Activated CD8-positive, alpha-beta memory T cell treated with anti-CD3 and anti-CD28 coated beads for 4 hours (primary cell): ENCODE measurements at regions not wholly inside any gene's neighbourhood (a gene's known extent, or its start where the extent isn't known, plus 50 kb on each side); places are given as distances from the start of the nearest gene placed in this dataset.
"Not testable (repeated sequence)": the region's sequence is repeated elsewhere in the genome, so short reads cannot be mapped to it uniquely, and the experiment has no call there.

ENCODE experiments used
- DNase-seq, 2 donors: peaks; one replicate each; pipeline ENCODE4 v3.0.0-alpha.2; 2020; ENCODE audit warnings: low read depth in 2 of 2

DNA sequence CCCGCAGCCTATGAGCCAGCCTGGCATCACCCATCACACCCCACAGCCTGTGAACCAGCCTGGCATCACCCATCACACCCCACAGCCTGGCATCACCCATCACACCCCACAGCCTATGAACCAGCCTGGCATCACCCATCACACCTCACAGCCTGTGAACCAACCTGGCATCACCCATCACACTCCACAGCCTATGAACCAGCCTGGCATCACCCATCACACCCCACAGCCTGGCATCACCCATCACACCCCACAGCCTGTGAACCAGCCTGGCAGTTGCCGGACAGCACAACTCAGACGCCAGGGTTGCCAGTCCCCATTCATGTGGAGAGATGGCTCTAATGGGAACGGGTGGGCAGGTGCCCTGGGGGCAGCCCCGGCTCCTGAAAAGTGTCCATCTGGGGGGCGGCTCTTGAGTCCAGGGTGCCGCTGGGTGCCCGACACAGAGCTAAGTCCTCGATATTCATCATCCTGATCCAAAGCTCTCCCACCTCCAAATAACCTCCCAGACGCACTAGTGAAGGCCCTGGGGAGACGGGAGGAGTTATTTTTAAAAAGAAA lies 116.9 kb upstream of the AFDN start:
- DNase-seq = not testable (repeated sequence)

DNA sequence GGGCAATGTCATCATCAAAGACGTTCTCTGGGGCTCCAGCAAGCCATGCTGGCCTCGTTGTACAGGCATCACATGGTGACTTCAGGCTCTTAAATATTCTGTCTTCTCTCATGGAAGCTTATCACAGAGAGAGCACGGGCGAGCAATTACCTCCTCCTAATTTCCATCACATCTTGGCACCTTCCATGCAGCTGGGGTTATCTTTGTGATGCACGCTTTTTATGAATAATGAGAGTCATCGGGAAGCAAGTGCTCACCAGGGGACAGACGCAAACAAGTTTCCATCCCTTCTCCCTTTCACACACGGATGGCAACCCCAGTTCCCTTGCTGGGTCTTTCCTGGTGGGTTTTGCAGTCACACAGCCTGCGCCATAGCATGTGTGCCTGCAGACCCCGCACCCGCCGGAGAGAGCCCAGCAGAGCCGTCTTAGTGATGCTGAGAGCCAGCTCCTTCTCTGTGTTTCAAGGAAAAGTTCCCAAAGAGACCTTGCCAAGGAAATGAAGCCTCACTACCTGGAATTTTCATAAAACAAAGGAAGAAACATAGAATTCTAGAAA lies 116.3 kb upstream of the AFDN start:
- no peak for DNase-seq

DNA sequence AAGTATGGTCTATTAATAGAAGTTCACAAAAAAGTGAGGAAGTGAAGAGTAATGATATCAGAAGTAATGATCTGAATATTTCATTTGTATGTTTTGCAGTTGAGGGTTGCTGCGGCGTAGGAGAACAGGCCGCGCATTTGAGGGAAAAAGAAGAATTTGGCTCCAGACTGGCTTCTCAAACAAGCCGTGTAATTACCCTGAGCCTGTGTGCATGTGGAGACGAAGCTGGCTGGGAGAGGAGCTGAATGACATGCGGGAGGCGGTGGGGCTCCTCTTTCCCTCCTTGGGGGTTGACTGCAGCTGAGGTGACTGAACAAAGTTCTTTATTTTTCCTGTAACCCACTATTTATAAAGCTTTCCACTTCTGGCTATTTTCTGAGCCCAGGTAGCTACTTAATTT lies 115.5 kb upstream of the AFDN start:
- DNase-seq = no peak

DNA sequence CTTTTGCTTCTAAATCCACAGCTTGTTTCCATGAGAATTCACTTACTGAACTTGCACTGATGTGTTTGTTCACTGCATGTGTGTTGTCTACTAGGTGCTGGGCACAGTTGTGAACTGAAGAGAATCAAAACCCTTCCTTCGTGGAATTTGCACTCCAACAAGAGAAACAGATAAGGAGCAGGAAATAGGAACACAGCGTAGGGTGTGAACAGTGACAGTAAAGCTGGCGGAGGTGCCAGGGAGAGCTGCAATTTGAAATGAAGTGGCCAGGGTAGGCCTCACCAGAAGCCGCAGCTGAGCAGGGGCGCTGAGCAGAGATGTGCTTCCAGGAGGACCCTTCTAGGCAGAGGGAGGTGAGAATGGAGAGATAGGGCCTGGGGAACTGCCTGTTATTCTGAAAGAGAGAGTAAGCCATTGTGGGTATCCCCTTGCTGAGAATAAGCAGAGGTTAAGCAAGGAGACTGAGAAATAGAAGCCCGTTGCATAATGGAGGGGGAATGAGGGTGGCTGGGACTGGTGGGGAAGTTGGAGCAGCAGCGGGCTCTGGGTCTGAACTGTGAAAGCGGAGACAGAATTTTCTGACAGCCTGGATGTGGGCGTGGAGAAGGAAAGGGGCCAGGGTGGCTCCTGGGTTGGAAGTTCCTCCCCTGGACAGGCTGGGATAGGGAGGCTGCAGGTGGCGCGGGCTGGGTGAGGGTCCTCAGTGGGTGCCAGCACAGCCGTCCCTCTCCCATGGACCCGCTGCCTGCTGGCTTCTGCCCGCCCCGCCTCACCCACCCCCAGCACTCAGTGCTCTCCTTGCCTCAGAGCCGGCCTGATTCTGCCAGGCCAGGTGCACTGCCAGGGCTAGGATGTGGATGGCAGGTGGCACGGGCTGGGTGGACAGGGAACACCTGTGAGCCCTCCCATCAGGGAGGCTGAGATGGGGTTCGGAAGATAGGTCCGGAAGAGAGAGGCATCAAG lies 114.7 kb upstream of the AFDN start:
- DNase-seq = no peak

DNA sequence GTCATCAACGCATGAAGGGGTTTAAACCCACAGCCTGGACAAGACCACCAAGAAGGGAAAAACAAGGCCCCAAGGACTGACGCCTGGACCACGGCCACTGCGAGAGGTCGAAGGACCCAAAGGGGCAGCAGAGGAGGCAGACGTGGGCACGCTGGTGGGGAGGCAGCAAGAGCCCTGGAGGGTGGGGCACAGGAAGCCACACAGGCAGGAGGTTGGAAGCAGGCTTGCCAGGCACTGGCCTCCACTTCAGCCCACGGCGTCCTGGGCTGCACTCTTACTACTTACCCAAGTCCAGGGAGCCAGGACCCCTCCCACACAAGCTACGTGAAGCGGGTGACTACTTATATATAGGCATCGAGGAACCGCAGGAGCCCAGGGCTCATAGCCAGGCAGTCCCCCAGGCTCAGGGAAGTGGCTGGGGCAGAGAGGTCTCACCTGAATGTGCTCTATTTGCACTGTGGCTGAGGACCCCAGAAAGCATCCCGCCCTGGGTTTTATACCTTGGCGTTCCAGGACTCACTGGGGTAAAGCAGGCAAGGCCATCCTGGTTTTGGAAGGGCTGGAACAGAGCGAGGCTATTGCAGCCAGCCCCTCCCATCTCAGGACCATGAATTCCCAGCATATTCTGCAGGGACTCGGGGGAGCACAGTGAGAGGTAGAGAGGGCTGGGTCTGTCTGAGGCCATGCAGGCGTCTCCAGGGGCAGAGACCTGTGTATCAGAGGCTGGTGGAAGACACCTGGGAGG lies 113.8 kb upstream of the AFDN start:
- DNase-seq = no peak

DNA sequence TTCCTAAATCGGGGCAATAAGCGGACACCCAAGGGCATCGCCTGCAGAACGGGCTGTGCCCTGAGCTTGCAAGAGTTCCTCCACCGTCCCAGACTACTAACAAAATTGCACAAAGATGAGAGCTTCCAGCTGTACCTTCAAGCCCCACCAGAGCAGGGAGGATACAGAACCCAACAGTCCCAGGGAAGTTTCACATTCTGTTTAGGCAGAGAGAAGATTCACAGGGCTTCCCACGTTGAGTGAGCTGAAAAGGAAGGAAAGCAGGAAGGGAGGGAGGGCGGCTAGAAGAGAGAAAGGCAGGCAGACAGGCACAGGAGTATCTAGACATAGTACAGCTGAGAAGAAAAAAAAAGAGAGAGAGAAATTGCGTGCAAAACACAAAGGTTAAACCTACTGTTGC lies 112.6 kb upstream of the AFDN start:
- no peak for DNase-seq

DNA sequence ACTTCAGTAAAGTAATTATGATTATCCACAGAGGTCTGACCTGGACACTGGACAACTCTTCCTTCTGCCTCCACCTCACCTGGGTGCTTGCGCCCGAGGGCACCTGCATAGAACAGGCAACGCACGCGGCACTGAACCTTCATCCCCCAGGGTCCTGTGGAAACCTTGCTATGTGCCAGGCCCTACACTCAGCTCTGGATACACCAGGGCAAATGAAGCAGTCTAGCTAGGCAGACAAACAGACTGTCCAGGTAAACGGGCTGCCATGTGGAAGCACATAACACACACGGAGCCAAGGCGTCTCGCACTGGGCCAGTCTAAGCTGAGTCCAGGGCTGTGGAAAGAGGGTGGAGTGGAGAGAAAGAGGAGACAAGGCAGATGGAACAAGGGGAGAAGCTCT lies 109.3 kb upstream of the AFDN start:
- DNase-seq = no peak

DNA sequence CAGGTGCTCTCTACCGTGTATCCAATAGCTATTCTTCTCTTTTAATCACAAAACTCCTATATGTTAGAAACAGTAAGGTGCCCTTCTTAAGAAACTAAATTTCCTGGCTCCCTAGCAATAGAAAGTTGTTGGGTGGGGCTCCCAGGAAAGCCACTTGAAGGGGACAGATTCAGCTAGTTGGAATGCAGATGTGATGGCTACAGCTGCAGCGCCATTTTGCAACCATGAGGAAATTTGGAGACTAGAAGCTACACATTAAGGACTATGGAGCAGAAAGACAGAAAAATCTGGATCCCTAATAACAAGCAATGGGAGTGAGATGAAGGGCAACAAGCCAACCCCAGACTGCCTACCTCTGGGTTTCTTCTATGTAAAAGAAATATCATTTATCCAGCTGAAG lies 108.8 kb upstream of the AFDN start:
- no peak for DNase-seq

DNA sequence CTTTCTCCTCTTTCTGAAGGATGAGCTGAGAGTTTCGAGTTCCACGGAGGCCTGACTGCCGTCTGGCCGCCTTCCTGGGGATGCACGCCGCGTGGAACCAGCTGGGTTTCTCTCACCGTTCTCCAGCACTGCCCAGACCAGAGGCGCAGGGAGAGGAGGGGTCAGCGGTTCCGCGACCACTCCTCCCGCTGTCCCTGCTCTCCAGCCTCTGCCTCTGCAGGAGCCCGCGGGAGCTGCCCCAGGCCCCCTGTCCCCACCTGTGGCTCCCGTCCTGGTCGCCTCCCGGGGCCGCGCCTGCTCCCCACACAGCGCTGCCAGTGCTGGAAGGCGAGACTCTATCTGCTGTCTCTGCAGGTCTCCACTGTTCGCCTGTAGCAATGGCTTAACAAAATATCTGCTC lies 106.8 kb upstream of the AFDN start:
- no peak for DNase-seq

DNA sequence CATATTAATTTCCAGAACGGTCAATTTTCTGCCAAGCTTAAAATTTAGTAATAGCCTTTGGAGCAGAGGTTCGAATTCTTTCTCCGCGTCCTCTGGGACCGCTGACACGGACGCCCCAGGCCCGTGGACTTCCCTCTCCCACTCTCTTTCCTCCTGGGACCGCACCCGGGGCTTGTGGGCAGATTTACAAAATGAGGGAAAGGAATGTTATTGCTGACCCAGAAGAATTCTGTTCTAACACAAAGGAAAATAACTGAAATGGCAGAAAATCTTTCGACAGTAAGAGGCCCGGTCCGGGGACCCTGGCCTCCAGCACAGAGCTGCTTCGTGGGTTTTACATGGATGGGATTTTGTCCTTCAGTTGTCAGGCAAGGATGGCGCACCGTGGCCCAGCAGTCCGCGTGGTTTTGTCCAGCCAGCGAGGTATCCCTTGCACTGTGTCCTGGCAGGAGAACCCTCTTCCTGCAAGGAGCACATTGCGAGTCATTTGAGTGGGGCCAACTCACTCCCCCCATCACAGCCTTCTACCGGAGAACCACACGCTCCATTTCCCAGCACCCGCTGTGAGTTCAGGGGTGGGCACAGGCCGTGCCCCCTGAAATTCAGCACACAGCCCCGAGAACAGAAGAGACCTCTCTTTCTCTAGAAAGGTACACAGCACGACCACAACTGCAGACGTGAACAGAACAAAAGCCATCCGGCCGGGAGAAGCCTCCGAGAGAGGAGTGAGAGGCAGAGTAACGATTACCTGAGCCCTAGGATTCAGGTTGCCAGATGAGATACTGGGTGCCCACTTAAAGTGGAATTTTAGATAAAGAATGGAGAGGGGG lies 106.0 kb upstream of the AFDN start:
- DNase-seq = no peak

DNA sequence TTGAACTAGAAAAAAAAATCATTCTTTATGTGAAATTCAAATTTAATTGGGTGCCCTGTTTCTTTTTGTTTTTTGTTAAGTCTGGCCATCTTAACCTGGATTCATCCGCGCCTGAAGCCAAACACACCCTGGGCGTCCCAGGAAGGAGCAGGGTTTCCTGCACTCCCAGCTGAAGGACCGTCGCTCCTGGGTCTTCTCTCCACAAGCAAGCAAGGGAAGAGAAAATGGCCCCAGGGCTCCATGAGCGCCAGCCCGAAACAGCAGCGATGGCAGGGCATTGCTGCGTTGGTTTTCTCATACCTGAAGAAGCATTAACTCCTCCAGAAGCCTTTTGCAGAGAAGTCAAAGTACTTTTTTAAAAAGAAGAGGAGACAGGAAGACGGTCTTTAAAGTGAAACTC lies 105.4 kb upstream of the AFDN start:
- no peak for DNase-seq

DNA sequence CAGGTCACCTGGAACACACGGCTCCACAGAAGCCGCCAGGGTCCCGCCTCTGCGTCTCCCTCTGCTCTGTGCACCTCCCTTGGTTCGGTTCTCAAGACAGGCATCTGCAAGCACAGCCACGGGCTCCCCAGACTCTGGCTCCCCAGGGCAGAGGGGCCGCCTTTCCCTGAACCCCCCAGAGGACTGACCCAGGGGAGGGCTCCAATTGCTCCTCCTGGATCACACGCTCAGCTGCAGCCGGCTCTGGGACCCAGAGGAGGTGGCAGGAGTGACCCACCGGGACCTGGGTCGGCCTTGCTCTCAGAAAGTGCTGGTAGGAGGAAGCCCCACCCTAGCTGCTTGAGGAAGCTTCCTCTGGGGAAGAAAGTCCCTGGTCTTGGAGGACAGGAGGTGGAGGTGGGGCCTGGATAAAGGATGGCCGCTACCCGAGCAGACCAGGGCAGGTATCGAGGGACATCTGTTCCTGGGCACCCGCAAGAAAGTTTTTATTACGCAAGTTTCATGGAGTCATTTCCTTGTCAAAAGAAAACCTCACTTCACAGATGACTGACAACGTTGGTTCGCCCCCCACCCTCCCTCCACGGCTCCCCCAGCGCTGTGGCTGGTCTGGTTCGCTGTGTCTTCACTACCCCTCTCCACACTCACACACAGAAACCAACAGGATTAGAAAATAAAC lies 103.9 kb upstream of the AFDN start:
- no peak for DNase-seq

DNA sequence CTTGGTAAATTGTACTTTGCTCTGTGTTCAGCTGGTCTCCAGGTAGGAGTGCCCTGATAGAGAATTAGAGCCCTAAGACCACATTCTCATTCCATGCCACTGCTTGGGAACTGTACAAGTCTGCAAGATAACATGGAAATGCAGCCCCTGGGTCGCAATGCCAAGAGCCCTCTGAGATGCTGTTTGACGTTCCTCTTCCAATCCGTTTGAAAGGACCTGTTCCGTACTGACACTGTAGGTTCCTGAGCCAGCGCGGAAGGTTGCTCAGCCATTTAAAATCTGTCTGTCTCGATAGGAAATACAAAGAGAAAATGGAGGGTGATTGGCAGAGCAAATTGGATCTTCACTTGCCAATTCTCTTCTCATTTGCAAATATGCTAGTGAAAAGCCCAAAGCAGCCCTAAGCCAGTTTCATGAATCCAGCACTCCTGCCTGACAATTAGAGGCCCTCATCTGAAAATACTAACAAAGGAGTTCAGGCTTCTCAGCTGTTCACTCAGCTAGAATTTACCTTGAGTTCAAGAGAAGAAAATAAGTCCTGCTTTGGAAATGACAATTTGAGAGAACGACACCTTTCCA lies 100.6 kb upstream of the AFDN start:
- DNase-seq = no peak

DNA sequence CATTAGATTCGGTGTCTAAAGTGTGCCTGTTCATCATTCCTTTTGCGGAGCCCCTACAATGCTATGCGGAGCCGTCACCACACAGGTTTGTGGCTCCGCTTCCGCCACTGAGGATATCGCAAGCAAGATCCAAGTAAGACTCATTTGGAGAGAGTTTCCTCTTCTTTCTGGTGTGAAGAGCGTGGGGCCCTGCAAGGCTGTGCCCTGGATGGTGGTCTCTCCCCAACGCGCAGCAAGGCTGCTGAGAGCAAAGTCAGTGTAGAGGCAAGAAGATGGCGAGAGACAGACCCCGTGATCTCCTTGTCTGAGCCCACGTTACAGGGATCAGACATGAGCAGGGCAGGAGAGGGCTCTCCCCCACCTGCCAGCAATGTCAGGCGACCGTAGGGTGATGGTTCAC lies 96.3 kb upstream of the AFDN start:
- DNase-seq = no peak

DNA sequence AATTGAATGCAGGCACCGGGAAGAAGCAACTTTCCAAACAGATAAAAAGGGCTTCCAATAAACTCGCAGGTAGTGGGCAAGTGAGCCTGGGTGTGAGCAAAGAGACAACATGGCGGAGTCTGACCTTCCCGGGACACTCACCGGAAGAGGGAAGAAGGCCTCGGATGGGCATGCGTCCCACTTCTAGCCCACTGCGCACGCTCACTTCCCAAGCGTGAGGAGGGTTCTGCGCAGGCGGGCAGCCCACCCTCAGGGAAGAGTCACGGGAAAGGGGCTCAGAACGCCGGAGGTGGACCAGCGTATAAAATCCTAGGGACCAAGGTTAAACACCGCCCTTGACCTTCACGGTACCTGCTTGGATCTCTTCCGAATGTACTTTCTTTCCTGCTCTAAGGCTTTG lies 95.5 kb upstream of the AFDN start:
- DNase-seq = no peak

DNA sequence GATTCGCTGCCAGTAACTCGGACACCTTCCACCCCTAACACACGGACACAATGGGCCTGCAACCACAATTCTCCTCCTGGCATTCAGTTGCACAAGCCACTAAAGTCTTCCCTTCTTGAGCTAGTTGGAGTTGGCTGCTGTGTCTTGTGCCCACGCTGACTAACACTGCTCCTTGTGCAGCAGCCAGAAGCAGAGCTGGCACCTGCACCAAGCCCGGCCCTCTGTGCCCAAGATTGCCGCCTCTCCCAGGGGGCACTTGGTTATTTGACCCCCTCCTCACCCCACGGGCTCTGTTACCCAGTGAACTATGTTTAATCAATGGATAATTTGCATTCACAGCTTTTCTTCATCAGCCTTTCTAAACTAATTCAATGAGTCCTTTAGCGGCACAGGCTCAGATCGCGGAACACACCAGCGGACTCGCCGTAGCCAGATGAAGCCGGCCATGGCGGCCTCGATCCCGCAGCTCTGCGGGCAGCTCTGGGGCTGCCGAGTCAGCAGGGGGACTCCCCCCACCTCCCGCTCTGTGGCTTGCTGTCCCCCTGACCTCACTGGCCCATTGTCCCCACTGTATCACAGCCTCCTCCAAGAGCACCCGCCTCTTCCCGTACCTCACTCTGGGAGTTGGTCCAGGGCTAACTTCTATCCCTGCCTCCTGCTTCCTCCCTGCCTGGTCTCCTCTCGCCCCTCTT lies 94.8 kb upstream of the AFDN start:
- DNase-seq = no peak

DNA sequence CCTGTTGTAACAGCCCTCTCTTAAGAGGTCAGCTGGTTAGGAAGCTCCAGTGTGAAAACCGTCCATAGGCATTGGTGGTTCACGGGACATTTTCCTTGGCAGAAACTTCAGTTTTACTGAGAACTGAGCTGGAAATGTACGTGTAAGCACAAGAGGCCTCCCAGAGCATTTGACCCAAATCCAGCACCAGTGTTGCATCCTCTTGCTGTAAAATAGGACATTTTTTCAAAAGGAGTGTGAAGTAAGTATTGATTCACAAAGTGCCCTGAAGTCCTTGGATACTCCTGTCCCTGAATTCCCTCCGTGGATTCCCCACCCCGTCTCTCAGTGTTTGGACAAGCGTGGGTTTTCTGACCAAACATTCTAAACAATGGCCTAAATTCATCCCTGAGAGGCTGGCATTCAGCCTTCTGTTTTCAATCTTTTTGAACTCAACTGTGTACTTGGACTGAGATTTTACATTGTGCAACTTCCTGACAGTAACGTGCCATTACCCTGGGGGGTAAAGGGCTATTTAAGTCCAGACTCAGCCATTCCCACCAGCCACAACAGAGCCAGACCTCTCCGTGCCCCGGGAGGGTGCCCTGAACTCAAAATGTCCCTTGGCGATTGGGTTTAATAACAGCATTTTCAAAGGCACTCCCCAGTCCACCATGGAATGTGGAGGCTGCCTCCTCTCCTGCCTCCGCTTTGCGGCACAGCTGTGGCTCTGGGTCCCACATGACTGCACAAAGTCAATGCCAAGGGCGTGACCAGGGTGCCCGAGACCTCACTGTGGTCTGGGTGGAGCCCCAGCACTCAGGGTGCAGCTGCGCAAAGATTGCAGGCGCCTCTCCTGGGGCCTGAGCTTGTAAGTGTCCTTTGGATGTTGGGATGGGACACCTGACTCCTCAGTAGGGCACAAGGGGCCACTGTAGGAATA lies 92.7 kb upstream of the AFDN start:
- DNase-seq = no peak

DNA sequence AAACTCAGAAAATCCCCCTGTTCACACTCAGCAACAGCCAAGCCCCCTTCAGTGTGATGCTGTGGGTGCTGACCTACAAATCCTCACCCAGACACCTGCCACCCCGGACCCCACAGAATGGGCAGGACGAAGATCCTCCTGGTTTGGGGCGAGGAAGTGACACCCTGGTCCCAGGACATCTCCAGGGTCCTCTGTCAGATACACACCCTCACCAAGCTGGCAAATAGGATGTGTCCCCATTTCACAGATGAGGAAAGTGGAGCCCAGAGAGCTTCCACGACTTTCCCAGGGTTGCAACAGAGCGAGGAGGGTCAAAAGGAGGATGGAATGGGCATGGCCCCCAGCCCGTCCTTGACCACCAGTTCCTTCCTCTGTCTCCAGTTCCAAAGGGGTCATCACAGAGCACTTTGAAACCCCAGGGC lies 92.0 kb upstream of the AFDN start:
- no peak for DNase-seq
